Fibroblast of the aortic adventitia (primary cell): ENCODE measurements at regions not wholly inside any gene's neighbourhood (a gene's known extent, or its start where the extent isn't known, plus 50 kb on each side); places are given as distances from the start of the nearest gene placed in this dataset.

Source experiments
- DNase-seq: peaks from one replicate; pipeline ENCODE4 v3.0.0-alpha.2; 2010; ENCODE audit warnings: low read depth
- H3K4me3 ChIP-seq: 2 replicates; pipeline ENCODE4 v1.5.1; 2011; ENCODE audit warnings: low read depth, mild to moderate bottlenecking, control low read depth, low read length, moderate library complexity
- TF ChIP-seq, protein P1 (sequence below): IDR thresholded peaks from 2 replicates; pipeline ENCODE4 v1.5.1; 2011; ENCODE audit warnings: mild to moderate bottlenecking, low read length, control low read depth, inconsistent platforms; ENCODE audit not compliant: insufficient read depth

DNA sequence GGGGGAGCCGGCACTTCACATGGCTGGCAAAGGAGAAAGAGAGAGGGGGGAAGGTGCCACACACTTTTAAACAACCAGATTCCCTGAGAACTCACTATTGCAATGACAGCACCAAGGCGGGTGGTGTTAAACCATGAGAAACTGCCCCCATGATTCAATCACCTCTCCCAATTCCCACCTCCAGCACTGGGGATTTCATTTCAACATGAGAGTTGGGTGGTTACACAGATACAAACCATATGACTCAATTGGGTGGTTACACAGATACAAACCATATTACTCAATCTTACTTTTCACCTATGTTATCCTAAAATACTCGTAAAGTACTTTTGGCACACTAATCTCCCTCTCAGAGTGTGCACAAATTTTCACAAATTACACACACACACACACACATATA lies 1097.5 kb upstream of the TMPRSS15 start:
- no peak overlapping the region for H3K4me3 ChIP-seq
- no peak for DNase-seq

DNA sequence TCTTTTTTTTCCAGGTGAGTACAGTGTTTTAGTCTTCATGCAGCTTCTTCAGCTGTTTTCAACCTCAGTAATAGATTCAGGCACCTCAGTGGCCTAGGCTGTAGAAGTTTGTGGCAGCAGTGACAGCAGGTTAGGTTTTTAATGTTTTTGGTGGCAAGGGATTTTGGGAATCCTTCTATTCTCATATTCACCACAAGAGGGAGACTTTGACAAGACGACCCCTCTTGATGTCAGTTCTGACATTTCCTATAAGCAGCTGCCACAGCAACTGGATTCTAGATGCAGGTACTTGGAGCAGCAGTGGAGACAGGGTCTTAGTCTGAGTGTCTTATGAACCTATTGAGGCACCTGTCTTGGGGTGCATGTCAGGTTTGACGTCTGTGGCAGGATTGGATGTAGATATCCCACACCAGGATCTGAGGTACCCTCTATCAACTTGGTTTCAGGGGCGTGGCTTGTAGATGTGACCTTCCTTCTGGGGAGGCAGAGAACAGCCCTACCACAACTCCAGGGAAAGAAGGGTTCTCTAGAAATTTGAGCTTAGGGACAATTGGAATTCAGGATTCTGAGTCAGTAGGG lies 1104.2 kb upstream of the TMPRSS15 start:
- TF ChIP-seq, protein P1, sequence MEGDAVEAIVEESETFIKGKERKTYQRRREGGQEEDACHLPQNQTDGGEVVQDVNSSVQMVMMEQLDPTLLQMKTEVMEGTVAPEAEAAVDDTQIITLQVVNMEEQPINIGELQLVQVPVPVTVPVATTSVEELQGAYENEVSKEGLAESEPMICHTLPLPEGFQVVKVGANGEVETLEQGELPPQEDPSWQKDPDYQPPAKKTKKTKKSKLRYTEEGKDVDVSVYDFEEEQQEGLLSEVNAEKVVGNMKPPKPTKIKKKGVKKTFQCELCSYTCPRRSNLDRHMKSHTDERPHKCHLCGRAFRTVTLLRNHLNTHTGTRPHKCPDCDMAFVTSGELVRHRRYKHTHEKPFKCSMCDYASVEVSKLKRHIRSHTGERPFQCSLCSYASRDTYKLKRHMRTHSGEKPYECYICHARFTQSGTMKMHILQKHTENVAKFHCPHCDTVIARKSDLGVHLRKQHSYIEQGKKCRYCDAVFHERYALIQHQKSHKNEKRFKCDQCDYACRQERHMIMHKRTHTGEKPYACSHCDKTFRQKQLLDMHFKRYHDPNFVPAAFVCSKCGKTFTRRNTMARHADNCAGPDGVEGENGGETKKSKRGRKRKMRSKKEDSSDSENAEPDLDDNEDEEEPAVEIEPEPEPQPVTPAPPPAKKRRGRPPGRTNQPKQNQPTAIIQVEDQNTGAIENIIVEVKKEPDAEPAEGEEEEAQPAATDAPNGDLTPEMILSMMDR, result no peak
- no peak for DNase-seq
- H3K4me3 ChIP-seq, result no peak overlapping the region

More for the DNA sequence above, 1097.5 kb upstream of the TMPRSS15 start:
- TF ChIP-seq, protein P1, result no peak

GRCh38 chr21:19508442-19508841 lies 1104.9 kb upstream of the TMPRSS15 start:
- TF ChIP-seq, protein P1, result no peak
- no peak for DNase-seq
- H3K4me3 ChIP-seq, result no peak overlapping the region

DNA sequence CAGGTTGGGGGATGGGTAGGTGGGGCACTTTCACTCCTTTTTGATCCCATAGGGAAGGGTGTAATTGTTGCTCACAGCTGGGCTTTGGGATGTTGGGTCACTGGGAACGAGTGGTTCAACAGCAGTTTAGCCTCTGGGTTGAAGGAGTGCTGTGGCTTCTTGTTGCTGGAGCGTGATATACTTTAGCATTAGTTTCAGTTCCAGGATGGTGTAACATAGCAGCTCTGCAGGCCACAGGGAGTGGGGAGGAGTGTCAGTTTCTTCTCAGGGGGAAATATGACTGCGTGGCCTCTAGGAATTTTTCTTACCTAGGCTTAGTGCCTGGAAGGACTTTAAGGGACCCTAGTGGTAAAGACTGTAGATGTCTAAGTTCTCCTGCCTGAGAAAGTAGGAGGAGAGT lies 1105.3 kb upstream of the TMPRSS15 start:
- no peak overlapping the region for H3K4me3 ChIP-seq
- TF ChIP-seq, protein P1, result no peak
- no peak for DNase-seq

DNA sequence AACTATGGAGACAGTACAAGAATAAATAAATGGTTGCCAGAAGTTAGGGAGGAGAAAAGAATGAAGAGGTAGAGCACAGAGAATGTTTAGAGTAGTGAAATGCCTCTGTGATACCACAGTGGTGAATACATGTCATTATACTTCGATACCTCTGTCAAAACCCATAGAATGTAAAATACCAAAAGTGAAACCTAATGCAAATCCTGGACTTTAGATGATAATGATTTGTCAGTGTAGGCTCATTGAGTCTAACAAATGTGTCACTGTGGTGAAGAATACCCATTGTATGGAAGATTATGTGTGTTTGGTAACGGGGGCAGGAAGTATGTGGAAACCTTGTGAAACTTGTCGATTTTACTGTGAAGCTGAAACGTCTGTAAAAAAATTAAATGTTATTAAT lies 1106.5 kb upstream of the TMPRSS15 start:
- no peak for DNase-seq
- no peak overlapping the region for H3K4me3 ChIP-seq
- TF ChIP-seq, protein P1, result no peak

GRCh38 chr21:19510653-19511052 lies 1107.1 kb upstream of the TMPRSS15 start:
- H3K4me3 ChIP-seq, result no peak overlapping the region
- TF ChIP-seq, protein P1, result no peak
- no peak for DNase-seq

DNA sequence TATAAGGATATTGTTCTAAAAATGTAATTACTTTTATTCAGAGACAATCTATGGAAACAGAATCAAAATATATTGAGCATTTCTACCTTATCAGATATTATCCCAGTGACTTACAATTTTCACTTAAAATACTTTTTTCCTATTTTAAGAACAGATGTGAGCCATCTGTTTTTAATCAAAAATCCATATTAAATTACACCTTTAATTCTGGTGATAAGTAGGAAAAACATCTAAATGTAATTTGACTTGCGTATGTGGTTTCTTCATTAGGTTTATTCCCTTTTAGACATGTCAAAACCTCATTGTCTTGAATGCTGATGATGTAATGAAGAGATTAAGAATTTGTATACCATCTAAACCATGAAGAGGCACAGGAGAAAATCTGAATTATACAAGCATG lies 1118.8 kb upstream of the TMPRSS15 start:
- TF ChIP-seq, protein P1, result no peak
- H3K4me3 ChIP-seq, result no peak overlapping the region
- no peak for DNase-seq
